ENCODE measurements at regions not wholly inside any gene's neighbourhood (a gene's known extent, or its start where the extent isn't known, plus 50 kb on each side); places are given as distances from the start of the nearest gene placed in this dataset.

- TF ChIP-seq, protein P1, sequence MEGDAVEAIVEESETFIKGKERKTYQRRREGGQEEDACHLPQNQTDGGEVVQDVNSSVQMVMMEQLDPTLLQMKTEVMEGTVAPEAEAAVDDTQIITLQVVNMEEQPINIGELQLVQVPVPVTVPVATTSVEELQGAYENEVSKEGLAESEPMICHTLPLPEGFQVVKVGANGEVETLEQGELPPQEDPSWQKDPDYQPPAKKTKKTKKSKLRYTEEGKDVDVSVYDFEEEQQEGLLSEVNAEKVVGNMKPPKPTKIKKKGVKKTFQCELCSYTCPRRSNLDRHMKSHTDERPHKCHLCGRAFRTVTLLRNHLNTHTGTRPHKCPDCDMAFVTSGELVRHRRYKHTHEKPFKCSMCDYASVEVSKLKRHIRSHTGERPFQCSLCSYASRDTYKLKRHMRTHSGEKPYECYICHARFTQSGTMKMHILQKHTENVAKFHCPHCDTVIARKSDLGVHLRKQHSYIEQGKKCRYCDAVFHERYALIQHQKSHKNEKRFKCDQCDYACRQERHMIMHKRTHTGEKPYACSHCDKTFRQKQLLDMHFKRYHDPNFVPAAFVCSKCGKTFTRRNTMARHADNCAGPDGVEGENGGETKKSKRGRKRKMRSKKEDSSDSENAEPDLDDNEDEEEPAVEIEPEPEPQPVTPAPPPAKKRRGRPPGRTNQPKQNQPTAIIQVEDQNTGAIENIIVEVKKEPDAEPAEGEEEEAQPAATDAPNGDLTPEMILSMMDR (IDR thresholded peaks at IDR 0.05) = no peak
- TF ChIP-seq POLR2AphosphoS5 (IDR thresholded peaks at IDR 0.05; ENCODE audit: low read depth, low read length) = no peak
- no peak for TF ChIP-seq SIN3A (IDR thresholded peaks at IDR 0.05; ENCODE audit: borderline replicate concordance, insufficient read depth, low read depth, low read length)
- TF ChIP-seq TCF7L2 (IDR thresholded peaks at IDR 0.05; ENCODE audit: low read depth, low read length) = no peak
These were observed 136.5 kb upstream of the CPSF6 start for GRCh38 chr12:69102856-69103255.

Measured in Panc1 (cell line).